ENCODE measurements at regions not wholly inside any gene's neighbourhood (a gene's known extent, or its start where the extent isn't known, plus 50 kb on each side); places are given as distances from the start of the nearest gene placed in this dataset.

DNA sequence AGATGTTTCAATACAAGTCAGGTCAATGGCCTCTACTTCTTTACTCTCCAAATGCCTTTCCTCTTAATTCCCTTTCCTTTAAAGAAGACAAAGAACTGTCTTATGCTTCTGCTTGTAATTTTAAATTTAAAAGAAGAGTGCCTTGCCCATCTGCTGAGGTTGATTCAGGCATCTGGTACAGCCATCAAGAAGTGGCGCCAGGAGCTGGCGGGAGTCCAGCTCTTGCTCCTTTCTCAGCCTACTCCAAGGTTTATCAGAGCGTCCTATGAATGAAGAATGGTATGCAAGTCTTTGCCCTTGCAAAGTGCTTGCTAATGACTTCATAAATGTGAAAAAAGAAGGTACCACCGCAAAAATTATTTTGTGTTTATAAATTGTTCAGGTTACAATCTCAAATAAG, 294.6 kb upstream of the TGFBR2 start:
- Histone ChIP-seq H3K27ac (ENCODE audit: control insufficient read depth, insufficient read depth, low read length) (no peak overlapping the region), H3K9me3 (ENCODE audit: control insufficient read depth, low read depth, low read length) (no peaks in the 10 kb centered on the region), H3K9me1 (ENCODE audit: control insufficient read depth, extremely low read depth, insufficient read depth, low read length) (no peaks in the 10 kb centered on the region), H3K79me2 (ENCODE audit: control insufficient read depth, insufficient read depth, low read length) (no peaks in the 10 kb centered on the region), H3K9ac (ENCODE audit: control insufficient read depth, extremely low read depth, insufficient read depth, low read length) (no peak overlapping the region), H3K4me3 (ENCODE audit: control insufficient read depth in 2 of 3, extremely low read depth in 1 of 3, insufficient read depth in 2 of 3, low read depth in 1 of 3, low read length in 3 of 3) (no peak overlapping the region), H4K20me1 (ENCODE audit: control insufficient read depth, extremely low read depth, insufficient read depth, low read length) (no peaks in the 10 kb centered on the region), H2AFZ (ENCODE audit: control insufficient read depth, low read length) (no peak overlapping the region), H3K4me1 (ENCODE audit: control insufficient read depth, extremely low read depth, insufficient read depth, low read length) (peaks cover 4% of the 10 kb centered on the region), H3K4me2 (ENCODE audit: control insufficient read depth, extremely low read depth, insufficient read depth, low read depth, low read length) (no peak overlapping the region), H3K36me3 (ENCODE audit: control insufficient read depth in 2 of 2, extremely low read depth in 1 of 2, insufficient read depth in 2 of 2, low read length in 2 of 2) (no peaks in the 10 kb centered on the region), H3K27me3 (ENCODE audit: control insufficient read depth, extremely low read depth, insufficient read depth, low read length) (no peaks in the 10 kb centered on the region)
- DNase-seq (ENCODE audit: low read depth, low spot score): no peak
- dilution Hi-C loops (cut with MboI; ENCODE audit: extremely low pct_ligation_motif_present, low sequenced_read_pairs): no loop called here
- FAIRE-seq: peak; percentile 39
- TF ChIP-seq, protein P1, sequence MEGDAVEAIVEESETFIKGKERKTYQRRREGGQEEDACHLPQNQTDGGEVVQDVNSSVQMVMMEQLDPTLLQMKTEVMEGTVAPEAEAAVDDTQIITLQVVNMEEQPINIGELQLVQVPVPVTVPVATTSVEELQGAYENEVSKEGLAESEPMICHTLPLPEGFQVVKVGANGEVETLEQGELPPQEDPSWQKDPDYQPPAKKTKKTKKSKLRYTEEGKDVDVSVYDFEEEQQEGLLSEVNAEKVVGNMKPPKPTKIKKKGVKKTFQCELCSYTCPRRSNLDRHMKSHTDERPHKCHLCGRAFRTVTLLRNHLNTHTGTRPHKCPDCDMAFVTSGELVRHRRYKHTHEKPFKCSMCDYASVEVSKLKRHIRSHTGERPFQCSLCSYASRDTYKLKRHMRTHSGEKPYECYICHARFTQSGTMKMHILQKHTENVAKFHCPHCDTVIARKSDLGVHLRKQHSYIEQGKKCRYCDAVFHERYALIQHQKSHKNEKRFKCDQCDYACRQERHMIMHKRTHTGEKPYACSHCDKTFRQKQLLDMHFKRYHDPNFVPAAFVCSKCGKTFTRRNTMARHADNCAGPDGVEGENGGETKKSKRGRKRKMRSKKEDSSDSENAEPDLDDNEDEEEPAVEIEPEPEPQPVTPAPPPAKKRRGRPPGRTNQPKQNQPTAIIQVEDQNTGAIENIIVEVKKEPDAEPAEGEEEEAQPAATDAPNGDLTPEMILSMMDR (optimal IDR thresholded peaks at IDR 0.05 in 1 of 3, IDR thresholded peaks at IDR 0.05 in 1 of 3, conservative IDR thresholded peaks at IDR 0.05 in 1 of 3; ENCODE audit: extremely low read depth in 1 of 3, insufficient read depth in 2 of 3, low read length in 3 of 3): no peak
- TF ChIP-seq EZH2 (IDR thresholded peaks at IDR 0.05; ENCODE audit: low read length): no peak

GRCh38 chr3:30313840-30314239, 292.6 kb upstream of the TGFBR2 start:
- Histone ChIP-seq H3K4me2 (ENCODE audit: control insufficient read depth, extremely low read depth, insufficient read depth, low read depth, low read length) (no peak overlapping the region), H3K9me3 (ENCODE audit: control insufficient read depth, low read depth, low read length) (peaks cover 2% of the 10 kb centered on the region), H3K36me3 (ENCODE audit: control insufficient read depth in 2 of 2, extremely low read depth in 1 of 2, insufficient read depth in 2 of 2, low read length in 2 of 2) (no peaks in the 10 kb centered on the region), H3K9me1 (ENCODE audit: control insufficient read depth, extremely low read depth, insufficient read depth, low read length) (no peaks in the 10 kb centered on the region), H3K27me3 (ENCODE audit: control insufficient read depth, extremely low read depth, insufficient read depth, low read length) (no peaks in the 10 kb centered on the region), H3K9ac (ENCODE audit: control insufficient read depth, extremely low read depth, insufficient read depth, low read length) (no peak overlapping the region), H3K4me3 (ENCODE audit: control insufficient read depth in 2 of 3, extremely low read depth in 1 of 3, insufficient read depth in 2 of 3, low read depth in 1 of 3, low read length in 3 of 3) (no peak overlapping the region), H4K20me1 (ENCODE audit: control insufficient read depth, extremely low read depth, insufficient read depth, low read length) (no peaks in the 10 kb centered on the region), H3K79me2 (ENCODE audit: control insufficient read depth, insufficient read depth, low read length) (no peaks in the 10 kb centered on the region), H3K4me1 (ENCODE audit: control insufficient read depth, extremely low read depth, insufficient read depth, low read length) (peaks cover 4% of the 10 kb centered on the region), H2AFZ (ENCODE audit: control insufficient read depth, low read length) (no peak overlapping the region), H3K27ac (ENCODE audit: control insufficient read depth, insufficient read depth, low read length) (no peak overlapping the region)
- TF ChIP-seq, protein P1 (optimal IDR thresholded peaks at IDR 0.05 in 1 of 3, IDR thresholded peaks at IDR 0.05 in 1 of 3, conservative IDR thresholded peaks at IDR 0.05 in 1 of 3; ENCODE audit: extremely low read depth in 1 of 3, insufficient read depth in 2 of 3, low read length in 3 of 3): no peak
- no peak for TF ChIP-seq EZH2 (IDR thresholded peaks at IDR 0.05; ENCODE audit: low read length)
- FAIRE-seq (no peak), DNase-seq (ENCODE audit: low read depth, low spot score) (no peak)
- dilution Hi-C loops (cut with MboI; ENCODE audit: extremely low pct_ligation_motif_present, low sequenced_read_pairs): no loop called here
